ENCODE measurements at regions not wholly inside any gene's neighbourhood (a gene's known extent, or its start where the extent isn't known, plus 50 kb on each side); places are given as distances from the start of the nearest gene placed in this dataset.

DNA sequence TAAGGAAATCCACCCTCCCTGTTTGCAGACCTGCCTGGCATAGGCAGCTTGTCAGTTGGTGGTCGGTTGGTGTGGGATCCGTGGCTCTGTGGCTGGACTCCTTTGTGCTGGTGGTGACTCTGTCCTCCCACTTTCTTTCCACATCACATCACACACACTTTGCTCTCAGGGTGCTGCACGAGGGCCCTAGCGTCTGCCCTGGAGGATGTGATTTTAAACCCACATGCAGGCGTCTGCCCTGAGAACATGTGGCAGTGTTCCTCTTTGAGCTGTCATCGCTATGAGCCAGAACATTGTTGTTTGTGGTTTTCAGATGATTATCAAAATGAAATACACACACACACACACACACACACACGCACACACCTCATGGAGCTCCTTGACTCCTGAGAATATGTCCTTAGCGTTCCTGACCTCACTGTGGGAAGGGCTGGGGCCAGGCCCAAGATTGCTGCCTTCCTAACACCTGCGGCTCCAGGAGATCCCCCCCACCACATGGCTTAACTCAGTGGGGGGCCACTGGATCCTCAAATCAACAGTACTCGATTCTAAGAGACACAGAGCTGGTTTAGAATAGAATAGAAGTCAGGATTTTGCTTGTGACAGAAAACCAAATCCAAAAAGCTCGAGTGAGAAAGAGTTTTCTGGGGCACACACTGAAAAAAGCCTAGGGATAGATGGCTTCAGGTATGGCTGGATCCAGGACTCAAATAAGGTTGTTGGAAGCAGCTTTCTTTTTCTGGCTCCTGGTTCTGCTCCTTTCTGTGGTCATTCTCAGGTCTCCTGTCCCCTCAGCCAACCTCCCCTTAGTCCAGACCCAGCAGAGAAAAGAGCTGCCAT is 54.8 kb downstream of the RTP5 start:
- no peak for DNase-seq (ENCODE audit: low read depth in 2 of 2)
- Histone ChIP-seq H3K27ac (ENCODE audit: insufficient read depth, low read length) (no peak overlapping the region), H3K4me2 (ENCODE audit: extremely low read depth, insufficient read depth, low read length) (no peak overlapping the region), H3K27me3 (ENCODE audit: control insufficient read depth, insufficient read depth, low read length) (no peaks in the 10 kb centered on the region), H4K20me1 (ENCODE audit: control insufficient read depth, extremely low read depth, insufficient read depth, low read length) (no peaks in the 10 kb centered on the region), H3K4me3 (replicated peaks in 1 of 4; ENCODE audit: control extremely low read depth in 1 of 4, insufficient read depth in 1 of 4, low read depth in 3 of 4, low read length in 4 of 4) (no peak overlapping the region), H3K9ac (ENCODE audit: insufficient read depth, low read length) (no peak overlapping the region), H3K36me3 (ENCODE audit: control insufficient read depth, insufficient read depth, low read length) (no peaks in the 10 kb centered on the region), H3K79me2 (ENCODE audit: control insufficient read depth, insufficient read depth, low read length) (no peaks in the 10 kb centered on the region), H3K4me1 (ENCODE audit: control insufficient read depth, extremely low read depth, insufficient read depth, low read length) (no peaks in the 10 kb centered on the region), H2AFZ (ENCODE audit: low read length) (no peak overlapping the region), H3K9me3 (ENCODE audit: control insufficient read depth, insufficient read depth, low read depth, low read length) (no peaks in the 10 kb centered on the region)
- TF ChIP-seq, protein P1, sequence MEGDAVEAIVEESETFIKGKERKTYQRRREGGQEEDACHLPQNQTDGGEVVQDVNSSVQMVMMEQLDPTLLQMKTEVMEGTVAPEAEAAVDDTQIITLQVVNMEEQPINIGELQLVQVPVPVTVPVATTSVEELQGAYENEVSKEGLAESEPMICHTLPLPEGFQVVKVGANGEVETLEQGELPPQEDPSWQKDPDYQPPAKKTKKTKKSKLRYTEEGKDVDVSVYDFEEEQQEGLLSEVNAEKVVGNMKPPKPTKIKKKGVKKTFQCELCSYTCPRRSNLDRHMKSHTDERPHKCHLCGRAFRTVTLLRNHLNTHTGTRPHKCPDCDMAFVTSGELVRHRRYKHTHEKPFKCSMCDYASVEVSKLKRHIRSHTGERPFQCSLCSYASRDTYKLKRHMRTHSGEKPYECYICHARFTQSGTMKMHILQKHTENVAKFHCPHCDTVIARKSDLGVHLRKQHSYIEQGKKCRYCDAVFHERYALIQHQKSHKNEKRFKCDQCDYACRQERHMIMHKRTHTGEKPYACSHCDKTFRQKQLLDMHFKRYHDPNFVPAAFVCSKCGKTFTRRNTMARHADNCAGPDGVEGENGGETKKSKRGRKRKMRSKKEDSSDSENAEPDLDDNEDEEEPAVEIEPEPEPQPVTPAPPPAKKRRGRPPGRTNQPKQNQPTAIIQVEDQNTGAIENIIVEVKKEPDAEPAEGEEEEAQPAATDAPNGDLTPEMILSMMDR (conservative IDR thresholded peaks at IDR 0.05 in 1 of 2, IDR thresholded peaks at IDR 0.05 in 1 of 2; ENCODE audit: low read depth in 1 of 2, low read length in 2 of 2): no peak
- no peak for TF ChIP-seq EZH2 (IDR thresholded peaks at IDR 0.05; ENCODE audit: low read length, missing control alignments)

DNA sequence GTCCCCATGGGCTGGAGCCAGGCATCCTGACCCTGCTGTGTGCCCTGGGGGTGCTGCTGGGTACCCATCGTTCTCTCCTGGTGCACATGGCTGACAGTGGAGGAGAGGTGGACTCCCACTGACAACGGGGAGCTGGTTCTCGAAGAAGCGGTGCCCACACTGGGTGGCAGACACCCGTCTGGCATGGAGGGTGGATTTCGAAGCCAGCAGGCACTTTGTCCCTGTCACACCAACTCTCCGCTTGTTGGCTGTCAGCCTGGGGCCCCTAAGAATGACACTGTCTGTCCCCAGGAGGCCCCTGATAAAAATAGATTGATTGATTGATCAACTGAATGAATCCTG is 55.4 kb downstream of the RTP5 start:
- Histone ChIP-seq H3K79me2 (ENCODE audit: control insufficient read depth, insufficient read depth, low read length) (no peaks in the 10 kb centered on the region), H3K9ac (ENCODE audit: insufficient read depth, low read length) (no peak overlapping the region), H3K9me3 (ENCODE audit: control insufficient read depth, insufficient read depth, low read depth, low read length) (no peaks in the 10 kb centered on the region), H3K36me3 (ENCODE audit: control insufficient read depth, insufficient read depth, low read length) (no peaks in the 10 kb centered on the region), H3K4me1 (ENCODE audit: control insufficient read depth, extremely low read depth, insufficient read depth, low read length) (no peaks in the 10 kb centered on the region), H3K27ac (ENCODE audit: insufficient read depth, low read length) (no peak overlapping the region), H4K20me1 (ENCODE audit: control insufficient read depth, extremely low read depth, insufficient read depth, low read length) (no peaks in the 10 kb centered on the region), H2AFZ (ENCODE audit: low read length) (no peak overlapping the region), H3K27me3 (ENCODE audit: control insufficient read depth, insufficient read depth, low read length) (no peaks in the 10 kb centered on the region), H3K4me3 (replicated peaks in 1 of 4; ENCODE audit: control extremely low read depth in 1 of 4, insufficient read depth in 1 of 4, low read depth in 3 of 4, low read length in 4 of 4) (no peak overlapping the region), H3K4me2 (ENCODE audit: extremely low read depth, insufficient read depth, low read length) (no peak overlapping the region)
- no peak for TF ChIP-seq EZH2 (IDR thresholded peaks at IDR 0.05; ENCODE audit: low read length, missing control alignments)
- TF ChIP-seq, protein P1 (conservative IDR thresholded peaks at IDR 0.05 in 1 of 2, IDR thresholded peaks at IDR 0.05 in 1 of 2; ENCODE audit: low read depth in 1 of 2, low read length in 2 of 2): no peak
- DNase-seq (ENCODE audit: low read depth in 2 of 2): no peak

DNA sequence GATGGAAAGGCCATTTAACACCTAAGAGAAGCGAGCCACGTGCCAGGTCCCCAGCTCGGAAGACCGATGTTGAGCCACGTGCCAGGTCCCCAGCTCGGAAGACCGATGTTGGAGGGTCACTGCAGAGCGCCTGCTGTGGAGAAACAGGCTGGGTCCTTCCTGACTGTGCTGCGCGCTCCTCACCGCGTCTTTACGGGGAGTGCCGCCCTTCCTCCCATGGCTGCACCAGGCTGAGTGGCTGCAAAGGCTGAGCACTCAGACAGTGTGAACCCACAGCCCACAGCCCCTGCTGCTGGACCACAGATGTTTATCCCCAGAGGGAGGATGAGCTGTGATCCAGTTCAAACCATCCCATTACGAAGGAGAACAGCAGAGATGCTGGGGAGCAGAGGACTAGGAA is 55.7 kb downstream of the RTP5 start:
- Histone ChIP-seq H3K9ac (ENCODE audit: insufficient read depth, low read length) (no peak overlapping the region), H3K27me3 (ENCODE audit: control insufficient read depth, insufficient read depth, low read length) (no peaks in the 10 kb centered on the region), H2AFZ (ENCODE audit: low read length) (no peak overlapping the region), H3K36me3 (ENCODE audit: control insufficient read depth, insufficient read depth, low read length) (no peaks in the 10 kb centered on the region), H4K20me1 (ENCODE audit: control insufficient read depth, extremely low read depth, insufficient read depth, low read length) (no peaks in the 10 kb centered on the region), H3K79me2 (ENCODE audit: control insufficient read depth, insufficient read depth, low read length) (no peaks in the 10 kb centered on the region), H3K4me2 (ENCODE audit: extremely low read depth, insufficient read depth, low read length) (no peak overlapping the region), H3K4me1 (ENCODE audit: control insufficient read depth, extremely low read depth, insufficient read depth, low read length) (no peaks in the 10 kb centered on the region), H3K9me3 (ENCODE audit: control insufficient read depth, insufficient read depth, low read depth, low read length) (no peaks in the 10 kb centered on the region), H3K27ac (ENCODE audit: insufficient read depth, low read length) (no peak overlapping the region), H3K4me3 (replicated peaks in 1 of 4; ENCODE audit: control extremely low read depth in 1 of 4, insufficient read depth in 1 of 4, low read depth in 3 of 4, low read length in 4 of 4) (no peak overlapping the region)
- TF ChIP-seq, protein P1 (conservative IDR thresholded peaks at IDR 0.05 in 1 of 2, IDR thresholded peaks at IDR 0.05 in 1 of 2; ENCODE audit: low read depth in 1 of 2, low read length in 2 of 2): no peak
- DNase-seq (ENCODE audit: low read depth in 2 of 2): no peak

Data from fibroblast of lung (primary cell).